Smooth muscle cell (in vitro differentiated cells): ENCODE measurements at regions not wholly inside any gene's neighbourhood (a gene's known extent, or its start where the extent isn't known, plus 50 kb on each side); places are given as distances from the start of the nearest gene placed in this dataset.

Source experiments
- DNase-seq: peaks from one replicate; lab custom pipeline; 2025; ENCODE audit not compliant: unreplicated experiment; lab: John Stamatoyannopoulos, UW
- H2AFZ ChIP-seq: fragments of 200-600 bp; sonication (generic); 2 replicates; pipeline ENCODE4 v1.6.0; 2016; ENCODE audit warnings: antibody characterized with exemption, low read depth, mild to moderate bottlenecking
- H3F3A ChIP-seq: fragments of 200-600 bp; sonication (generic); 2 replicates; pipeline ENCODE4 v1.6.0; 2017; ENCODE audit warnings: antibody characterized with exemption, low read depth
- H3K27ac ChIP-seq: fragments of 200-600 bp; sonication (generic); 2 replicates; pipeline ENCODE4 v1.5.1; 2016; ENCODE audit warnings: low read depth, mild to moderate bottlenecking
- H3K27me3 ChIP-seq: fragments of 200-600 bp; sonication (generic); 2 replicates; pipeline ENCODE4 v1.6.1; 2016; ENCODE audit warnings: low read depth, mild to moderate bottlenecking
- H3K36me3 ChIP-seq: fragments of 200-600 bp; sonication (generic); 2 replicates; pipeline ENCODE4 v1.5.1; 2016; ENCODE audit warnings: low read depth
- H3K4me1 ChIP-seq: fragments of 200-600 bp; sonication (generic); 2 replicates; pipeline ENCODE4 v1.5.1; 2016; ENCODE audit warnings: low read depth
- H3K4me2 ChIP-seq: fragments of 200-600 bp; sonication (generic); 2 replicates; pipeline ENCODE4 v1.6.0; 2016; ENCODE audit warnings: mild to moderate bottlenecking
- H3K4me3 ChIP-seq: fragments of 200-600 bp; sonication (generic); 2 replicates; pipeline ENCODE4 v1.5.1; 2016; ENCODE audit warnings: mild to moderate bottlenecking
- H3K79me2 ChIP-seq: fragments of 200-600 bp; sonication (generic); 2 replicates; pipeline ENCODE4 v1.6.0; 2016; ENCODE audit warnings: low read depth, mild to moderate bottlenecking
- H3K9ac ChIP-seq: fragments of 200-600 bp; sonication (generic); 2 replicates; pipeline ENCODE4 v1.6.0; 2016; ENCODE audit warnings: low read depth
- H3K9me3 ChIP-seq: fragments of 200-600 bp; sonication (generic); replicated peaks from 2 replicates; pipeline ENCODE4 v1.5.1; 2016; ENCODE audit warnings: low read depth
- H4K20me1 ChIP-seq: fragments of 200-600 bp; sonication (generic); 2 replicates; pipeline ENCODE4 v1.6.0; 2016; ENCODE audit warnings: low read depth
- CTCF ChIP-seq: fragments of 200-600 bp; sonication (generic); IDR thresholded peaks from 2 replicates; pipeline ENCODE4 v1.5.1; 2017; ENCODE audit warnings: borderline replicate concordance, mild to moderate bottlenecking, antibody characterized with exemption; ENCODE audit not compliant: insufficient read depth, poor library complexity, severe bottlenecking
- WGBS: methylation state at CpG from one replicate; pipeline ENCODE4 v1.1.7; 2016; ENCODE audit warnings: low lambda C conversion rate; 5-methylcytosine and 5-hydroxymethylcytosine counted together

- no peak for TF ChIP-seq CTCF
- no peaks in the 10 kb centered on the region for H3K36me3 ChIP-seq
- no peaks in the 10 kb centered on the region for H3F3A ChIP-seq
- no peaks in the 10 kb centered on the region for H4K20me1 ChIP-seq
- DNase-seq: no peak
- H3K4me2 ChIP-seq: no peak overlapping the region
- no peaks in the 10 kb centered on the region for H3K27me3 ChIP-seq
- H3K4me1 ChIP-seq: no peaks in the 10 kb centered on the region
- H3K9me3 ChIP-seq: no peaks in the 10 kb centered on the region
- no peaks in the 10 kb centered on the region for H3K79me2 ChIP-seq
- no peak overlapping the region for H3K4me3 ChIP-seq
- no peak overlapping the region for H2AFZ ChIP-seq
- H3K27ac ChIP-seq: no peak overlapping the region
- no peak overlapping the region for H3K9ac ChIP-seq
Observed at GRCh38 chr3:147836330-147836729, 427.2 kb downstream of the ZIC1 start.

- H3K79me2 ChIP-seq: no peaks in the 10 kb centered on the region
- no peak overlapping the region for H3K4me3 ChIP-seq
- H4K20me1 ChIP-seq: no peaks in the 10 kb centered on the region
- no peaks in the 10 kb centered on the region for H3K4me1 ChIP-seq
- no peak overlapping the region for H3K9ac ChIP-seq
- H3K36me3 ChIP-seq: no peaks in the 10 kb centered on the region
- no peaks in the 10 kb centered on the region for H3F3A ChIP-seq
- WGBS: 88% methylated on average over 2 of the region's 2 CpGs
- no peaks in the 10 kb centered on the region for H3K27me3 ChIP-seq
- TF ChIP-seq CTCF: no peak
- no peaks in the 10 kb centered on the region for H3K9me3 ChIP-seq
- H3K27ac ChIP-seq: no peak overlapping the region
- no peak overlapping the region for H2AFZ ChIP-seq
- DNase-seq: no peak
- no peak overlapping the region for H3K4me2 ChIP-seq
Observed at GRCh38 chr3:147838652-147839051, 429.5 kb downstream of the ZIC1 start.

- no peak overlapping the region for H3K27ac ChIP-seq
- 86% methylated on average over 1 of the region's 1 CpG for WGBS
- H3K27me3 ChIP-seq: no peaks in the 10 kb centered on the region
- no peak overlapping the region for H3K4me3 ChIP-seq
- no peaks in the 10 kb centered on the region for H3K9me3 ChIP-seq
- H3K79me2 ChIP-seq: no peaks in the 10 kb centered on the region
- H3K4me1 ChIP-seq: peaks cover 7% of the 10 kb centered on the region
- no peaks in the 10 kb centered on the region for H4K20me1 ChIP-seq
- DNase-seq: no peak
- no peak for TF ChIP-seq CTCF
- H3K9ac ChIP-seq: no peak overlapping the region
- no peaks in the 10 kb centered on the region for H3F3A ChIP-seq
- H3K36me3 ChIP-seq: no peaks in the 10 kb centered on the region
- H2AFZ ChIP-seq: no peak overlapping the region
- no peak overlapping the region for H3K4me2 ChIP-seq
Observed at GRCh38 chr3:147843331-147843730, 434.2 kb downstream of the ZIC1 start.

GRCh38 chr3:147846293-147846692 is 437.1 kb downstream of the ZIC1 start:
- H3F3A ChIP-seq: no peaks in the 10 kb centered on the region
- H3K27ac ChIP-seq: no peak overlapping the region
- H3K4me3 ChIP-seq: no peak overlapping the region
- TF ChIP-seq CTCF: no peak
- H3K4me2 ChIP-seq: no peak overlapping the region
- 80% methylated on average over 4 of the region's 4 CpGs for WGBS
- no peak overlapping the region for H3K9ac ChIP-seq
- no peak overlapping the region for H2AFZ ChIP-seq
- no peaks in the 10 kb centered on the region for H3K9me3 ChIP-seq
- H3K36me3 ChIP-seq: no peaks in the 10 kb centered on the region
- no peaks in the 10 kb centered on the region for H3K79me2 ChIP-seq
- H3K4me1 ChIP-seq: peaks cover 7% of the 10 kb centered on the region
- no peak for DNase-seq
- H3K27me3 ChIP-seq: no peaks in the 10 kb centered on the region
- H4K20me1 ChIP-seq: no peaks in the 10 kb centered on the region
